Kidney epithelial cell (primary cell): ENCODE measurements at regions not wholly inside any gene's neighbourhood (a gene's known extent, or its start where the extent isn't known, plus 50 kb on each side); places are given as distances from the start of the nearest gene placed in this dataset.

ENCODE experiments used
- DNase-seq: peaks from one replicate; pipeline ENCODE4 v3.0.0-alpha.2; 2010; ENCODE audit warnings: low read depth
- H3K27me3 ChIP-seq: 2 replicates; pipeline ENCODE4 v1.6.0; 2011; ENCODE audit warnings: low read length; ENCODE audit not compliant: control insufficient read depth, insufficient read depth
- H3K36me3 ChIP-seq: 2 replicates; pipeline ENCODE4 v1.5.1; 2011; ENCODE audit warnings: low read length; ENCODE audit not compliant: control insufficient read depth, insufficient read depth
- H3K4me3 ChIP-seq: 2 replicates; pipeline ENCODE4 v1.5.1; 2011; ENCODE audit warnings: low read depth, mild to moderate bottlenecking, control low read depth, low read length
- CTCF ChIP-seq: IDR thresholded peaks from 2 replicates; pipeline ENCODE4 v1.5.1; 2011; ENCODE audit warnings: mild to moderate bottlenecking, moderate library complexity, low read length, control low read depth, inconsistent platforms; ENCODE audit not compliant: insufficient read depth, poor library complexity, severe bottlenecking

- TF ChIP-seq CTCF = no peak
- DNase-seq = no peak
- H3K4me3 ChIP-seq = no peak overlapping the region
- no peaks in the 10 kb centered on the region for H3K27me3 ChIP-seq
- H3K36me3 ChIP-seq = no peaks in the 10 kb centered on the region
Observed at GRCh38 chr3:150040097-150040496, 69.4 kb upstream of the PFN2 start.

- Histone ChIP-seq H3K36me3 (no peaks in the 10 kb centered on the region), H3K27me3 (no peaks in the 10 kb centered on the region), H3K4me3 (no peak overlapping the region)
- DNase-seq = no peak
- TF ChIP-seq CTCF = no peak
Observed at GRCh38 chr3:150038830-150039229, 68.1 kb upstream of the PFN2 start.

- no peak overlapping the region for H3K4me3 ChIP-seq
- no peak for DNase-seq
- no peaks in the 10 kb centered on the region for H3K36me3 ChIP-seq
- no peaks in the 10 kb centered on the region for H3K27me3 ChIP-seq
- TF ChIP-seq CTCF = no peak
Observed at GRCh38 chr3:150036780-150037179, 66.1 kb upstream of the PFN2 start.

- Histone ChIP-seq H3K4me3 (no peak overlapping the region), H3K27me3 (no peaks in the 10 kb centered on the region), H3K36me3 (no peaks in the 10 kb centered on the region)
- no peak for TF ChIP-seq CTCF
- no peak for DNase-seq
Observed at GRCh38 chr3:150035910-150036612, 65.4 kb upstream of the PFN2 start.

GRCh38 chr3:150035301-150035779 lies 64.6 kb upstream of the PFN2 start:
- Histone ChIP-seq H3K36me3 (no peaks in the 10 kb centered on the region), H3K27me3 (no peaks in the 10 kb centered on the region), H3K4me3 (no peak overlapping the region)
- no peak for TF ChIP-seq CTCF
- no peak for DNase-seq

GRCh38 chr3:150033721-150034120 lies 63.0 kb upstream of the PFN2 start:
- no peak for TF ChIP-seq CTCF
- no peaks in the 10 kb centered on the region for H3K27me3 ChIP-seq
- no peak for DNase-seq
- H3K36me3 ChIP-seq = no peaks in the 10 kb centered on the region
- H3K4me3 ChIP-seq = no peak overlapping the region
